ENCODE measurements at regions not wholly inside any gene's neighbourhood (a gene's known extent, or its start where the extent isn't known, plus 50 kb on each side); places are given as distances from the start of the nearest gene placed in this dataset.

- no peak for TF ChIP-seq CTCF (IDR thresholded peaks at IDR 0.05)
- TF ChIP-seq POLR2A (IDR thresholded peaks at IDR 0.05): no peak
Observed at GRCh38 chr3:190224456-190224855, 97.8 kb downstream of the CLDN1 start.
